Right ventricle myocardium superior (tissue), 1 donor: ENCODE measurements at regions not wholly inside any gene's neighbourhood (a gene's known extent, or its start where the extent isn't known, plus 50 kb on each side); places are given as distances from the start of the nearest gene placed in this dataset.

Source experiments
- ATAC-seq: fragments of 200-7000 bp; cut with Tn5 transposase; one replicate; pipeline ENCODE4 v1.9.1; 2020; ENCODE audit warnings: mild to moderate bottlenecking; ENCODE audit not compliant: poor library complexity
- DNase-seq: peaks from one replicate; pipeline ENCODE4 v3.0.0-alpha.2; 2020
- intact Hi-C: fragments of 100-400 bp; cut with DNase I; formaldehyde crosslinking; loops from one replicate; pipeline ENCODE4 v1.11.2; 2022
- donor health status: DM: no; HTN: yes; CAD: no; lungs with severe emphysema.

- intact Hi-C loops, result no loop called here
Measured at GRCh38 chr17:79174905-79175856, 100.6 kb downstream of the ENGASE start.

GRCh38 chr17:79174193-79174765 lies 99.7 kb downstream of the ENGASE start:
- no peak for DNase-seq
- intact Hi-C loops, result no loop called here
- ATAC-seq, result no peak

More at GRCh38 chr17:79174905-79175856, 100.6 kb downstream of the ENGASE start:
- ATAC-seq, result no peak
- no peak for DNase-seq

GRCh38 chr17:79171188-79171587 lies 96.6 kb downstream of the ENGASE start:
- intact Hi-C loops, result no loop called here
- no peak for ATAC-seq
- no peak for DNase-seq

- DNase-seq (no peak), ATAC-seq (no peak)
- intact Hi-C loops, result no loop called here
Measured at GRCh38 chr17:79169861-79170260, 95.2 kb downstream of the ENGASE start.

GRCh38 chr17:79169366-79169765 lies 94.7 kb downstream of the ENGASE start:
- intact Hi-C loops, result no loop called here
- ATAC-seq, result no peak
- DNase-seq, result no peak

- DNase-seq, result no peak
- intact Hi-C loops, result no loop called here
- no peak for ATAC-seq
Measured at GRCh38 chr17:79168486-79169055, 93.9 kb downstream of the ENGASE start.

- intact Hi-C loops, result no loop called here
- ATAC-seq (no peak), DNase-seq (no peak)
Measured at GRCh38 chr17:79167486-79167885, 92.9 kb downstream of the ENGASE start.

GRCh38 chr17:79165756-79166473 lies 91.3 kb downstream of the ENGASE start:
- ATAC-seq (no peak), DNase-seq (no peak)
- intact Hi-C loops, result no loop called here

GRCh38 chr17:79164913-79165695 lies 90.5 kb downstream of the ENGASE start:
- ATAC-seq, result no peak
- intact Hi-C loops, result no loop called here
- no peak for DNase-seq

- DNase-seq (no peak), ATAC-seq (no peak)
- intact Hi-C loops, result no loop called here
Measured at GRCh38 chr17:79164408-79164807, 89.8 kb downstream of the ENGASE start.

- intact Hi-C loops, result no loop called here
- no peak for ATAC-seq
Measured at GRCh38 chr17:79163071-79163470, 88.4 kb downstream of the ENGASE start.

GRCh38 chr17:79162012-79162963 lies 87.7 kb downstream of the ENGASE start:
- intact Hi-C loops, result no loop called here
- no peak for ATAC-seq
- no peak for DNase-seq

More at GRCh38 chr17:79163071-79163470, 88.4 kb downstream of the ENGASE start:
- DNase-seq, result no peak

GRCh38 chr17:79160980-79161636 lies 86.5 kb downstream of the ENGASE start:
- ATAC-seq (no peak), DNase-seq (no peak)
- intact Hi-C loops, result no loop called here

GRCh38 chr17:79159926-79160325 lies 85.3 kb downstream of the ENGASE start:
- DNase-seq (no peak), ATAC-seq (no peak)
- intact Hi-C loops, result no loop called here

GRCh38 chr17:79159471-79159870 lies 84.8 kb downstream of the ENGASE start:
- ATAC-seq, result no peak
- DNase-seq, result no peak
- intact Hi-C loops, result no loop called here

GRCh38 chr17:79156463-79157095 lies 82.0 kb downstream of the ENGASE start:
- intact Hi-C loops, result no loop called here
- no peak for ATAC-seq
- no peak for DNase-seq
